ENCODE measurements at regions not wholly inside any gene's neighbourhood (a gene's known extent, or its start where the extent isn't known, plus 50 kb on each side); places are given as distances from the start of the nearest gene placed in this dataset.

- intact Hi-C loops (cut with DNase I; ENCODE audit: low total_unique reads), result no loop called here
- WGBS, 5 donors, result 62 to 71% (median 69%) methylated on average over 5 of the region's 5 CpGs
- H3K27ac ChIP-seq, result no peak overlapping the region
These were observed 399.7 kb downstream of the COL12A1 start for GRCh38 chr6:74805916-74806696.

GRCh38 chr6:74798302-74798701, 407.6 kb downstream of the COL12A1 start:
- DNase-seq, result no peak
- H3K27me3 ChIP-seq, result no peaks in the 10 kb centered on the region
- no peak overlapping the region for H3K4me3 ChIP-seq
- peaks cover 3 to 12% (median 8%) of the 10 kb centered on the region in 4 donors for H3K9me3 ChIP-seq
- no peaks in the 10 kb centered on the region for H3K4me1 ChIP-seq
- TF ChIP-seq EP300 (IDR thresholded peaks at IDR 0.05) (no peak), CTCF (IDR thresholded peaks at IDR 0.05) (no peak), POLR2AphosphoS5 (IDR thresholded peaks at IDR 0.05) (no peak), POLR2A (IDR thresholded peaks at IDR 0.05) (no peak)
- no peaks in the 10 kb centered on the region for H3K36me3 ChIP-seq
- intact Hi-C loops (cut with DNase I; ENCODE audit: low total_unique reads), result no loop called here
- 57 to 73% (median 64%) methylated on average over 1 of the region's 1 CpG for WGBS, 5 donors
- no peak overlapping the region for H3K27ac ChIP-seq

More at GRCh38 chr6:74805916-74806696, 399.7 kb downstream of the COL12A1 start:
- Histone ChIP-seq H3K9me3 (peaks cover 0 to 2% (median 1%) of the 10 kb centered on the region in 4 donors), H3K36me3 (no peaks in the 10 kb centered on the region), H3K27me3 (no peaks in the 10 kb centered on the region), H3K4me1 (no peaks in the 10 kb centered on the region), H3K4me3 (no peak overlapping the region)
- TF ChIP-seq POLR2A (IDR thresholded peaks at IDR 0.05) (no peak), CTCF (IDR thresholded peaks at IDR 0.05) (no peak), EP300 (IDR thresholded peaks at IDR 0.05) (no peak), POLR2AphosphoS5 (IDR thresholded peaks at IDR 0.05) (no peak)
- peak in 1 of 2 donors; percentile 8 for DNase-seq

GRCh38 chr6:74785236-74785635, 420.6 kb downstream of the COL12A1 start:
- H3K4me3 ChIP-seq, result no peak overlapping the region
- intact Hi-C loops (cut with DNase I; ENCODE audit: low total_unique reads), result no loop called here
- TF ChIP-seq EP300 (IDR thresholded peaks at IDR 0.05), result no peak
- TF ChIP-seq POLR2AphosphoS5 (IDR thresholded peaks at IDR 0.05), result no peak
- TF ChIP-seq POLR2A (IDR thresholded peaks at IDR 0.05), result no peak
- TF ChIP-seq CTCF (IDR thresholded peaks at IDR 0.05), result no peak
- H3K4me1 ChIP-seq, result no peaks in the 10 kb centered on the region
- peaks cover 0 to 4% (median 0%) of the 10 kb centered on the region in 4 donors for H3K9me3 ChIP-seq
- WGBS, 5 donors, result 67 to 86% (median 78%) methylated on average over 3 of the region's 3 CpGs
- H3K36me3 ChIP-seq, result no peaks in the 10 kb centered on the region
- no peaks in the 10 kb centered on the region for H3K27me3 ChIP-seq
- no peak for DNase-seq
- no peak overlapping the region for H3K27ac ChIP-seq

- no peaks in the 10 kb centered on the region for H3K36me3 ChIP-seq
- H3K4me1 ChIP-seq, result no peaks in the 10 kb centered on the region
- TF ChIP-seq EP300 (IDR thresholded peaks at IDR 0.05) (no peak), POLR2A (IDR thresholded peaks at IDR 0.05) (no peak), POLR2AphosphoS5 (IDR thresholded peaks at IDR 0.05) (no peak), CTCF (IDR thresholded peaks at IDR 0.05) (no peak)
- DNase-seq, result no peak
- intact Hi-C loops (cut with DNase I; ENCODE audit: low total_unique reads), result no loop called here
- no peak overlapping the region for H3K27ac ChIP-seq
- no peak overlapping the region for H3K4me3 ChIP-seq
- H3K9me3 ChIP-seq, result peaks cover 0 to 4% (median 0%) of the 10 kb centered on the region in 4 donors
- 37 to 58% (median 40%) methylated on average over 1 of the region's 1 CpG for WGBS, 5 donors
- H3K27me3 ChIP-seq, result no peaks in the 10 kb centered on the region
These were observed 423.5 kb downstream of the COL12A1 start for GRCh38 chr6:74782346-74782745.

All from stomach (tissue), 8 donors.